GM19463 (cell line): ENCODE measurements at regions not wholly inside any gene's neighbourhood (a gene's known extent, or its start where the extent isn't known, plus 50 kb on each side); places are given as distances from the start of the nearest gene placed in this dataset.
"Not testable (repeated sequence)": the region's sequence is repeated elsewhere in the genome, so short reads cannot be mapped to it uniquely, and the experiment has no call there.

Source experiments
- ATAC-seq: cut with Tn5 transposase; IDR thresholded peaks from one replicate; pipeline ENCODE4 v1.9.1; 2021; ENCODE audit warnings: mild to moderate bottlenecking, moderate library complexity; ENCODE audit not compliant: unreplicated experiment

DNA sequence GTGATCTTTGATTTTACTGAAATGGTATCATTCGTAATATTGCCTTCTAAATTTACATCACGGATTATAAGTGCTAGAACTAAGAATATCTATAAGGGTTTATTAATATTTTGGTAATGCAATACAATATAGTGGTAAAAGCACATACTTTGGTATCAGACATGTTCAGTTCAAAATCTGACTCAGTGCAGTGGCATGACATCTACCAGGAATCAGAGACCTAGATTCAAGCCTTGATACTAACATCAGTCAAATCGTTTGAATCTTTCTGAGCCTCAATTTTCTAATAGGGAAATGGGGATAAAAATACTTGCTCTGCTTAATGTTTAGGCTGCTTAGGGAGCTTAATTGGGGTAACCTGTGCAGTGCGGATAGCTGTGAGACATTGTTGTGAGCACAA is 488.0 kb downstream of the BCKDHB start:
- ATAC-seq, result no peak

DNA sequence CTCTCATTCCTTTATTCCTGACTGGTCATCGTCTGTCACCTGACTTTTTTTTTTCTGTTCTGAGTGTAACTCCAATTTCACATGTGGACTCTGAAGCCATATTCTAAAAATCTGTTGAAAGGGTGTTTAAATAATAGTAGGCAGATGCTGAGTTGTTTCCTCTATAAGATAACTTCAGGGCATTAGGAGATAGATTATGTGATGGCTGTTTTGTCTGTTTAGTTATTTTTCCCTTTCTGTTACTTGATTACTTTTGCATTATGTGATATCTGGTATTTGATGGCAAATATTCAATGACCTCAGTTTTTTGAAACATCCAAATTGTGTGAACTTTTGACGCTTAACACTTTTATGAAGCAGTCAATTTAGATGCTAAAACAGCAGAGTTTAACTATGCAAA is 486.0 kb downstream of the BCKDHB start:
- ATAC-seq, result no peak

DNA sequence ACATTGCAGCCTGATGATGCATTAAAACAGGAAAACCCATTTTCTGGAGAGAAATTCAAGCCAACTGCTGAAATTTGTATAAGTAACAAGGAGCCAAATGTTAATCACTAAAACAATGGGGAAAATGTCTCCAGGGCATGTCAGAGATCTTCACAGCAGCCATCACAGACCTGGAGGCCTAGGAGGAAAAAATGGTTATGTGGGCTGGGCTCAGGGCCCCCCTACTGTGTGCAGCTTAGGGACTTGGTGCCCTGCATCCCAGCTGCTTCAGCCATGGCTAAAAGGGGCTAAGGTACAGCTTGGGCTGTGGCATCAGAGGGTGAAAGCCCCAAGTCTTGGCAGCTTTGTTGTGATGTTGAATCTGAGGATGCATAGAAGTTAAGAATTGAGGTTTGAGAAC is 479.8 kb downstream of the BCKDHB start:
- no peak for ATAC-seq

DNA sequence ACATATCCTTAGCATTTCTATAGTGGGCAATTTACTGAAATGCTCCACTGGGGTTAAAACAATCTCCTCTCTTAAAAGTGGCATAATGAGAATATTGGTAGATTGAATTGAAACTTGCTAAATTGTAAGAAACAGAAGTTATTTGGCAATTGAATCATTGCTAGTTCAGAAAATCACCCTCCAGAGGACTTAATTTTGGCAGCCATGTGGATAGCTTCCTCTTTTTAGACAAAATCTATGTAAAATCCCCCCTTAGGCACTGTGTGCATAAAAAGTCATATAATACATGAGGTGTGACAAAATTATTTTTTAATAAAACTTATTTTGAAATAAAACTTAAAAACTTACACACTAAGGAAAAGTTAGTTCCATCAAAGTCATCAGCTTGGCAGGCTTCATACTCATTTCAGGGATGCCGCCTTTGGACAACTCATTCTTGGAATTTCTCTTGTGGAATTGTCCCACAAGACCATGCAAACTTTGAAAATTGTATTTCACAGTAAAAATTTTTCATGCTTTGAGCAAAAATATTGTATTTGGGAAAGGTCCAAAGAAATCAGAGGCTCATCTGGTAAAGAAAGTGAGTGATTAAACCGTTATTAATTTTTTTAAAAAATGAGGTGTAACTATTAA is 473.0 kb downstream of the BCKDHB start:
- no peak for ATAC-seq

DNA sequence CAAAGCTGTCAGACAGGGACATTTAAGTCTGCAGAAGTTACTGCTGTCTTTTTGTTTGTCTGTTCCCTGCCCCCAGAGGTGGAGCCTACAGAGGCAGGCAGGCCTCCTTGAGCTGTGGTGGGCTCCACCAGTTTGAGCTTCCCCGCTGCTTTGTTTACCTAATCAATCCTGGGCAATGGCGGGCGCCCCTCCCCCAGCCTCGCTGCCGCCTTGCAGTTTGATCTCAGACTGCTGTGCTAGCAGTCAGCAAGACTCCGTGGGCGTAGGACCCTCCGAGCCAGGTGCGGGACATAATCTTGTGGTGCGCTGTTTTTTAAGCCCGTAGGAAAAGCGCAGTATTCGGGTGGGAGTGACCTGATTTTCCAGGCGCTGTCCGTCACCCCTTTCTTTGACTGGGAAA is 466.8 kb downstream of the BCKDHB start:
- ATAC-seq, result not testable (repeated sequence)

DNA sequence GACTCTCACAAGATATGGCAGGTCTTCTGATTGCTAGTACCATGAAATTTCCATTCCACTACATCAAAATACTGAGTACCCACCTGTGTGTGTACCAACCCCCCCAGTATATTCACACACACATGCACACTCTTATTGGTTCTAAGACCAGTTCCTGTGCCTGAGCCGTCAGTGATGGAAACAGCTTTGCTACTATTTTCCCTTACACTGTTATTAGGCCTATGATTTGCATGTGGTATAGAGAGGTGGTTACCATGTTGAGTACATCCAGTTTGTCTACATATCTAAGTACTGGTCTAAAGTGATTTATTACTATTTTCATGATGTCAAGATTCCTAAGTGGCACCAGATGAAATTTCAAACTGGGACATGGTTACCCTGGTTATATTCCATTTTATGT is 459.9 kb downstream of the BCKDHB start:
- peak; percentile 78 for ATAC-seq

DNA sequence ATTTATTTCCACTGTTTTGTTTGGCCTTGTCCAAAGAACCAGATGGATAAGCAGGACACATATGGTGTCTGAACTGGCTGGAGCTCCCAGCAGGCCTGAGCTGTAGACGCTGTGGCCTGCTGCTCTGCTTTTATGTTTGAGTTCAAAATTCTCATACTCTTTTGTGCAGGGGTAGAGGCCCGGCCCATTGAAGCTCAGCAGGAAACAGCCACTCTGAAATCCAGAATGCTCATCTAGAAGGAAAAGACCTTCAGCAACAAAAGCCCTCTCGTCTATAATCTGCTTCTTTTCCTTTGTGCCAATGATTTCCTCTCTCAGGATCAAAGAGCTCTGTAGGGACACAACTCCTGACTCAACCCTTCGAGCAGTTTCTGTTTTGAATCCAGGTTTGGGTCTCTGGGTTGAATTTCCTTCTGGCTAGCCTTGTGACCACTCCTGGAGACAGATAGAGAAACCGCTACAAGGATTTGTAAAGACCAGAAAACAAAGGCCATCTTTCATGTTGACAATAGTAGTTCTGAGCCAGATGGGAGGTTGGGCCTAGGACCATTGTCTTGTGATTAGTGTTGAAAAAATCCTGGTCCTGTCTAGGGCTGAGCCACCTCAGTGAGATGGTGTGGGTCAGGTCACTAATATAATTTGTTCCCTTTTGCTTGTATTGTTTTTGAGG is 446.7 kb downstream of the BCKDHB start:
- no peak for ATAC-seq

DNA sequence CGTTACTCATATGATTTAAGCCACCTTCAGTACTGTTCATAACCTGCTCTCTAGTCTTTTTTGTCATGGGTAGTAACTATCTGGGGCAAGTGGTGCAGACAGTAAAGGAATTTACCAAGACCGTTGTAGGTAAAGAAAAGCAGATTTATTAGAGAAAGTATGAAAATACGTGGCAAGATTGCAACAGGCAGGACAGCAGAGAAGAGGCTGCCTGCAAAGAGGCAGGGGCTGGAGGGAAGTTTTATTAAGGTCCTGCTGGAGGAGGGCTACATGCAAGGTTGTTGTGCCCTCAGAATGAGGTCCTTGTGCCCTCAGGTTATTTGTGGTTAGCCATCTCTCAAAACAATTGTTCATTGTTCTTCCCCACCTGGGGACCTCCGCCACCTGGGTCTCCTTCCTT is 444.3 kb downstream of the BCKDHB start:
- no peak for ATAC-seq

DNA sequence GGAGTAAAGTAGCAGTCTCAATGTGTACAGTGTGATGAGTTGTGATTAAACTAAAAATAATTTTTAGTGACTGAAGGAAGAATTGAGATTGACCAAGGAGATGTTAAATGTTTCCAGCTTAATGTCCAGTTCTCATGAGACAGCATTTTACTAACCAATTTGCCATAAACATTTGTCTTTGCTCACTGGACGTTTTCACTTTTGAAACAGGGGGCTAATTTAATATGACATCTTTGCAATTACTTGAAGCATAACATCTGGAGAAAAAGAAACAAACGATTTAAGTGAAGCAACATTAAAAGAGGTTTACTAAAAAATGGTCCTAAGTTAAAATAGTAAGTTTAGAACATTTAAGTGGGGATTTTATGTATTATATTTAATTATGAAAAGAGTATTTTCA is 443.8 kb downstream of the BCKDHB start:
- no peak for ATAC-seq

DNA sequence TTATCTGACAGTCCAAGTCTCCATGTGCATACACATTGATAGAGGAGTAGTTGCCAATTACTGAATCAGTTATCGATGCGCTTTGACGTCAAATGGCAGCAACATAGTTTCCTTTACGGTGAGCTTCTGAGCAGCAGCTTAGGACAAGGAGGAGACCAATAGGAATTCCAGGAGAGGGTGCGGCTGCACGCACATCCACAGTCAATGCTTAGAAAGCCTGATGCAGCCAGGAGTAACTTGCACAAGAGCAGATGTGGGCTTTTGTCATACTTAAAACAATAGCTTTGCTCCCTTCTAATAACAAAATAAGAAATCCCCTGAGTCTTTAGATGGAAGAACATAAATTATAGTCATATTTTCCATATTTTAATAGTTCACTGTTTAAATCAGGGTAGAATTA is 442.1 kb downstream of the BCKDHB start:
- no peak for ATAC-seq

DNA sequence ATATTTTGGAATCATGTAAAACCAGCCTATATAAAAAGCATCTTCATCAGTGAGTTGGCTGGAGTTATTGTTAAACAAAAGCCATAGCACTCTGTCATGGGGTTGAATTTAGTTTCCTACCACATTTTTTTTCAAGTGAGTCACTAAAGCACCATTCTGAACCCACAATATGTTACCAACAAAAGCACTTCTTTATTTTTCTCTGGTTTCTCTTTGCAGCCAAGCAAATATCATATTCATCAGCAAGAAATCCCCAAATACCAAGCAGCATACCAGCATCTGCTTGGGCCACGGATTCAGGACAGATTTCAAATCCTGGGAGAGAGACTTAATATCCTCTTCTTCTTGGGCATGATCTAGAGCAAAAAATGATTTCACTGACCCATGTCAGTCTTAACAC is 441.4 kb downstream of the BCKDHB start:
- ATAC-seq, result peak; percentile 43

DNA sequence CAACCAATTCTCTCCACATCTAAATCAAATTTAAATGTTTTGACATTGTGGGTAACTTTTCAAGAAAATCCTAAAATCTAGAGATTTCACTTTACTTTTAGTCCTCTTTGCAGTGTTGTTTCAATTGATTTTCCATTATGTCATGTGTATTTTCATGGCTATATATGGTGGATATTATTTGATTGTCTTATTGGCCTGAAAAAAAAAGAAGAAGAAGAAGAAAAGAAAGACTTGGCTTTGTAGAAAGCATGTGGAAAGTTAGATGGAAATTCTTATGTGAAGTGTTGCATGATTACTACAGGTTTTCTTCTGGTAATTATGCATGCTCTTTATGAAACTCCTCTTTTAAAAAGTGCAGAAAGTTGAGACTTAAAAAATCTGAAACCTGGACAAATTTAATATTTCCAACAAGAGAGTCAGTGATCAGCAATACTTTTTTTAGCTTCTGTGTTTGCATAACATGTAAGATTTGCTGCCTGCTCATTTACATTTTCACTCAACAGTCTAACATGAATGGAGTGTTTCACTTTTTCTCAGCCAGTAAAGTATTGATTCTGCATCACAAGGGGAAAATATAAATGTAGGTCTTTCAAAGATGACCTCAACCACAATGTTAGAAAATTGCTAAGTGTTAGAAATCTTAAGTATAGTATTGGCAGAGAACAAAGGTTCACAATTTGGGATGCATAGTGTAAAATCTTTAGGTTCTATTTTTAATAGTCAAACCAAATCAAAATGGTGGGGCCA is 438.7 kb downstream of the BCKDHB start:
- ATAC-seq, result peak; percentile 35

DNA sequence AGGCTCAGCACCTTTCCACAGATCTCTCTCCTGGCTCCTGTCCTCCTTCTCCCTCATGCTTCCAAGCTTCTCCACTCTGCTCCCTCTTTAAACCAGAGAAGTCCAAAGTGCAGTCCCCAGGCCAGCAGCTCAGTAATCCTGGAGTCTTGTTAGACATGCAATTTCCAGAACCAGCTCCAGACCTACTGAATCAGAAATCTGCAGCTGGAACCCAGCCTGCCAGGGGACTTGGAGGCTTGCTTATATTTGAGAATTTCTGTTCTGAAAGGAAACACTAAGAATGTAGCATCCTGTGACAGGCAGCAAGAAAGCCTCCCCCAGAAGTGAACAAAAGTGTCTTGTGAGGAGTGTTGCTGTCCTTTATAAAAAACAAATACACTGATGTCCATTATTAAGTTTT is 438.1 kb downstream of the BCKDHB start:
- no peak for ATAC-seq

DNA sequence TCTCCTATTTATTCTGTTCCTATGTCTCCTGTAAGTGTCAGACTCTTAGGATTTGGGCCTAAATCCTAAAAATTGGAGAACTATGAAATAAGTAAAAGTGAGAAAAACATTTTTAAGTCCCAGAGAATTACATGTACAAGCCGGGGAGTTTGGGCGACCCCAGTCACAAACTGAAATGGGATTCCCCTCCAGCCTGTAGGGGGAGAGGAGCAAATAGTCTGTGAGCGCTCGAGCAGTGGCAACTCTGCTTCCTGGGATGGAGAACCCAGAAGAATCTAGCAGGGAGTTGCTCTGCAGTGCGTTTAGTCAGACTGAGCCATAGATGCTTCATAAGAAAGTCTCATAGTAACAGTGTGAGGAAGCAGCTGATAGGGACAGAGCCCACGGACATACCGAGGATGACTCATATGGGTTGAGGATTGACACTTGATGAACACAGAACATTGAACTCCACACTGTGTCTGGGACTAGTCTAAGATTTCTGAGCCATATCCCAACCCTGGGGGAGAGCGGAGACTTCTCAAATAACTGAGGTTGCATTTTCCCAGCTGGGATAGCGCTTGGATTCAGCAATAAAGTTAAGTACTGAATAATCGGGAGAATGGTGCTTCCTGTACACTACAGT is 437.2 kb downstream of the BCKDHB start:
- ATAC-seq, result peak; percentile 35

DNA sequence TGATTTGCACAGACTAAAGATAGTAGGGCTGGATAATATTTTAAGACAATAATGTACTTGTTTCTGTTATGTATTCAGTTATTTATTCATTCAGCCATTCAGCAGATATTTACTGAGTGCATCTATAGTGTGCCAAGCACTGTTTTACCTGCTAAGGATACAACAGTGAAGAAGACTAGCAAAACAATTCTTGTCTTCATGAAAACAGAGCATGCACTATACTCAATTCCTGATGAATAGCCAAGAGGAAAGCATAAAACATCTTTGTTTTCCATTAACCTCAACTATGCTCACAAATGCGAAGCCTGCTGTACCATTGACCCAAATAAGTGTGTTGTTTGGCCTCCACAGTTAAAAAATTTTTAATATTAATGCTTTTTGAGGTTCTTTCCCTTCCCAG is 436.7 kb downstream of the BCKDHB start:
- ATAC-seq, result no peak

DNA sequence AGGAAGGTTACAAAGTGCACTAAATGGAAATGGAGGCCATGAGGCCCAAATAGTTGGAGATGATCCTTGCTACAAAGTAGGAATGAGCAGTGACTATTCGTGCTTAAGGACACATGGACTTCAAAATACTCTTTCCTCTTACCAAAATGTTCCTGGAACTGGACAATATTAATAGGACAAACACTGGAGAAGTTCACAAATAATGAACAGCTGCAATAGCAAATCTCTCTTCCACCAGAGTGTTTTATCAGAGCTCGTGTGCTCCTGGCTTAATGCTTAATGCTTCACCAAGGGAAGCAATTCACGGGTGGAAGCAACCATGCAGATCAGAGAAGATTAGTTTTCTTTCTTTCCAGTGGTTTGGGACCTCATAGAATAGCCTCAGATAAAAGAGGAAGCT is 435.4 kb downstream of the BCKDHB start:
- ATAC-seq, result no peak

DNA sequence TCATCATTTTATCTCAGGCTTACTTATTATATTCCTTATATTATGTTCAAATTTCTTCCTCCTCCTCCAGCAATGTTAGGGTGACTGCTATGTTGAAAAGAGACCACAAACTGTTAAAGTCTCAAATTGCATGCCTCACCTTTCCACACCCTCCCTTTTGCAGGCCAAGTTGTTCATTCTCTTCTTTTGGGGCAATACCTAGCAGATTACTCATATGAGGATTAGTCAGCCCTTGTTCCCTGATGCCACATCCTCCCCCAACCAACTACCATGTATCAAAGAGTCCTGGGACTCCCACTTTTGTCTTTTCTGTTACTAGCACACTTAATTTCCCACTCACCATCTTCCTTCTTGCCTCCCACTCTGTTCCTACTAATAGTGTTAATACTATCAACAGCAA is 434.7 kb downstream of the BCKDHB start:
- ATAC-seq, result peak; percentile 52

DNA sequence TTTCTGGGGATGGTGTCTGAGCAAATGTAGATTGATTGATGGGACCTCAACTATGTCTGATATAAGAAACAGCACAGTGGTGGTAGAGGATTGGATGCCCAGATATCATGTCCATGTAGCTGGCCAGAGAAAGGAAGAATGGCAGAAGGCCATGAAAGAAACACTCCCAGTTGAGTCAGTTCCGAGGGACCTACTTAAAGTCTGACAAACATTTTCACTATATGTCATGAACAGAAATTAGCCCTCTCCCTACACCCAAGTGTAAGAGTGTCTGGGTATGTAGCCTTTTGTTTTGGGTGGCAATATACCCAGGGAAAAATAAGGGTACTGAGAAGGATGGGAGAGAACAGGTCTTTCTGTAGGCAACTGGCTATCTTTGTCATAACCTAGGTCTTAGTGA is 434.2 kb downstream of the BCKDHB start:
- ATAC-seq, result no peak

DNA sequence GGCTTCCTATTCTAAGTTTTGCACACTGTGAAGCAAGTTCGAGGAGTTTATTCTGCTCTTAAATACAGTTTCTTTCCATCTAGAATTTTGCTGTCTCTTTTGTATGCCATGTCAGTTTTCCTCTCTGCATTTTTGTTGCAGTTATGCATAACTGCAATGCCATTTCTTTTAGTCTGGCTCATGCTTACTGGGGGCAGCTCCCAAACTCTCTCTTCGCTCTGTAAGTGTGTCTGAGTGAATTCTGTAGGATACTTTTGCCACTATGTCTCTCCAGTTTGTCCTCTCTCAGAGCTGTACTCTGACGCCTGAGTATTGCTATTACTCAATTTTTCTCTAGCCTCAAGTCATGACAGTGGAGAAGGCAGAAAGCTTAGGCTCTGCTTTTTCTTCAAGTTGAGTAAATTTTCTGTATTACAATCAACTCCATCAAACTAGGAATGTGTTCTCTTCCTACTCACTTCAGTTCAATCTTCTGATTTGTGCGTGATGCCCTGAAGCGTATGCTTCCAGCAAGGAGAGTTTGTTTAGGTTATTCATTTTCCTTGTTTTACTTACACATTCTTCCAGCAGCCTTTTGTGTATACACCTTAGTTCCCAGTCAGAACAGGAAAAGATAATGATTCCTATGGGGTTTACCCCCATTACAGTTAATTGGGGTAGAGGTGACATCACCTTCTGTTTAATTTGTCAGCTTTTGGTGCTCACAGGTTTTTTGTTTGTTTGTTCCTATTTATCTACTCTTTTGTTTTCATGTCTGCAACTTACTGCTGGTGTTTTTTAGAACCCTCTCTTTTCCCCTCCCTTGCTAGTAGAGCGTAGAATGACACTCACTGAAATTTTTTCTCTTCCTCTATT is 430.9 kb downstream of the BCKDHB start:
- ATAC-seq, result no peak

DNA sequence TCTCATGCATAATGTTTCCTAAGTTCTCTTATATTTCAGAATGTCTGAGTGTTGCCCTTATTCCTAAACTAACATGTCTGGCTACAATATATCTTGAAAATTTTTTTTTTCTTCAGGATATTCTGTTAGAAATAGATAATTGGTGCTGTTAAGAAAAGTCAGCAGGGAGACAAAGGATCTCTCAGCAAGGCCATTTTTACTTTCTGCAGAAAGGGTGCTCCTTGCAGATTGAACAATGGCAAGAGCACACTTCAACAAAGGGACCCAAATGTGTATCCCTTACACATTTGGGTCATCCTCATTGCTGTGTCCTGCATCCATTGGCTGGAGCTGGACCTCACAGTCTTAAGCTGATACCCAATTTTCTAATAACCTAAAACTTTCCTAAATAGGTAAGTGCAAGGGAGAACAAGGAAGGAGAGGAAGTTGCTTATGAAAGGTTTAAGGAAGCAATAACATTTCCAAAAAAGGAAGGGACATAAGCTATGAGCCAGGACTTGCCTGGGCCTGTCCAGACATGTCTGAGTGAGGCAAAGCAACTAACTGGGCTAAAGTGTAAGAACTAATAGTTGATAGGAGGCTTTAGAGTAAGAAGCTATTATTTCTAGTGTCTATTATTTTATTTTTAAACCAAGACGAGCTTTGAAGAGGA is 429.6 kb downstream of the BCKDHB start:
- ATAC-seq, result no peak
